Stimulated activated CD8-positive, alpha-beta memory T cell treated with anti-CD3 and anti-CD28 coated beads, Interleukin-12 subunit alpha, Interleukin-12 subunit beta, amount 100 ng/mL, for 1 hour (primary cell): ENCODE measurements at regions not wholly inside any gene's neighbourhood (a gene's known extent, or its start where the extent isn't known, plus 50 kb on each side); places are given as distances from the start of the nearest gene placed in this dataset.

ENCODE experiments used
- DNase-seq: peaks from one replicate; pipeline ENCODE4 v3.0.0-alpha.2; 2020; ENCODE audit warnings: low read depth

- no peak for DNase-seq
These were observed 348.3 kb downstream of the CYRIA start for GRCh38 chr2:16317211-16317830.

GRCh38 chr2:16316456-16317210 lies 349.0 kb downstream of the CYRIA start:
- DNase-seq: no peak

GRCh38 chr2:16315908-16316307 lies 349.7 kb downstream of the CYRIA start:
- no peak for DNase-seq

DNA sequence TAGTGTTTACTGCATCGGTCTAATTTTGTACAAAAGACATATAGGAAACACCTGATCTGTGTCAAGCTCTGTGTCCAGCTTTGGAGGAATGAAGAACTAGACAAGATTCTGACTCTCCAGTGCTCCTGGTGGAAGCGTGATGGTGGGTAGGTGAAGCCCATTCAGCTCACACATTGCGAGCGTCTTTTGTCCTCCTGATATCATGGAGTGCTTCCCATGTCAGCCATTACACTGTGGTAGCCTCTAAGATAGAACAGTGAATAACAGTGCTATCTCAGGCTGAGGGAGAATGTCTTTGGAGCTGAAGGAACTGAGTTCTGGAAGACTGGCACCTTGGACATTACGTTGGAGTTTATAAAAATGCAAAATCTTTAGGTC lies 350.2 kb downstream of the CYRIA start:
- DNase-seq: no peak

- DNase-seq: no peak
These were observed 350.8 kb downstream of the CYRIA start for GRCh38 chr2:16314691-16315457.

DNA sequence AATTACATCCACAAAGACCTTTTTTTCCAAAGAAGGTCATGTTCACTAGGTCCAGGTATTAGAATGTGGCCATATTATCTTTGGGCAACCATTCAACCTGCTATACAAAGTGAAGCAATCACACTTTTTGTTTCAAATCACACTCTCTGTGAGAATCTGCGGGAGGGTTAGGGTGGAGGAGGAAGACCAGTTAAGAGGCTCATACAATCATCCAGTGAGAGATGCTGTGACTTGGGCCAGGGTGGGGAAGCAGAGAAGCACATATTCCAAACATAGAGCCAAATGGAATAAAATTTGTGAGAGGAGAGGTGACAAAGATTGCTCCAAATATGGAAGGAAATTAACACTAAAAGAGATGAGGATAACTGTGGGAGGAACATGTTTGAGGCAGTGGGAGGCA lies 351.6 kb downstream of the CYRIA start:
- no peak for DNase-seq

DNA sequence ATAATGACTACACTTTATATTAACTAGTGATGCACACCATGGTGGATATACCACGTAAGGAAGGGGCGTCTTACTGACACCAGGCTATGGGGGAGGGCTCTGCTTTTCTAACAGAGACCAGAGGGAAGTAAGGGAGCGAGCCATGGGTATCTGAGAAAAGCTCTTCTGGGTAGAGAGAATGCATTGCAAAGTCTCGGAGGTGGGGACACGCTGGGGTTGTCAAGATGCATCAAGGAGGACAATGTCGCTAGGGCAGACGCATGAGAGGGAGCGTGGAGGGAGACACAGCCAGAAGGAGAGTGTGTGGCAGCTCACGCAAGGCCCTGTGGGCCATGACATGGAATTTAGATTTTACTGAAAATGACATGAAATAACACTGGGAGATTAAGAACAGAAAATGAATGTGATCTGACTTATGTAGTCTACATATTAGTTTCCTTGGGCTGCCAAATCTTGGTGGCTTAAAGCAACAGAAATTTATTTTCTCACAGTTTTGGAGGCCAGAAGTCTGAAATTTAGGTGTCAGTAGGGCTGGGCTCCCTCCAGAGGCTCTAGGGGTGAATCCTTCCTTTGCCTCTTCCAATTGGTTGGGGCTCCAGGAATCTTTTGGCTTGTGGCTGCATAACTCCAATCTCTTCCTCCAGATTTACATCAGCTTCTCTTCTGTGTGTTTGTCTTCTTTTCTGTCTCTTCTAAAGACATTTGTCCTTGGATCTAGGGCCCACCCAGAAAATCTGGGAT lies 352.2 kb downstream of the CYRIA start:
- no peak for DNase-seq

GRCh38 chr2:16312771-16313170 lies 352.9 kb downstream of the CYRIA start:
- no peak for DNase-seq

DNA sequence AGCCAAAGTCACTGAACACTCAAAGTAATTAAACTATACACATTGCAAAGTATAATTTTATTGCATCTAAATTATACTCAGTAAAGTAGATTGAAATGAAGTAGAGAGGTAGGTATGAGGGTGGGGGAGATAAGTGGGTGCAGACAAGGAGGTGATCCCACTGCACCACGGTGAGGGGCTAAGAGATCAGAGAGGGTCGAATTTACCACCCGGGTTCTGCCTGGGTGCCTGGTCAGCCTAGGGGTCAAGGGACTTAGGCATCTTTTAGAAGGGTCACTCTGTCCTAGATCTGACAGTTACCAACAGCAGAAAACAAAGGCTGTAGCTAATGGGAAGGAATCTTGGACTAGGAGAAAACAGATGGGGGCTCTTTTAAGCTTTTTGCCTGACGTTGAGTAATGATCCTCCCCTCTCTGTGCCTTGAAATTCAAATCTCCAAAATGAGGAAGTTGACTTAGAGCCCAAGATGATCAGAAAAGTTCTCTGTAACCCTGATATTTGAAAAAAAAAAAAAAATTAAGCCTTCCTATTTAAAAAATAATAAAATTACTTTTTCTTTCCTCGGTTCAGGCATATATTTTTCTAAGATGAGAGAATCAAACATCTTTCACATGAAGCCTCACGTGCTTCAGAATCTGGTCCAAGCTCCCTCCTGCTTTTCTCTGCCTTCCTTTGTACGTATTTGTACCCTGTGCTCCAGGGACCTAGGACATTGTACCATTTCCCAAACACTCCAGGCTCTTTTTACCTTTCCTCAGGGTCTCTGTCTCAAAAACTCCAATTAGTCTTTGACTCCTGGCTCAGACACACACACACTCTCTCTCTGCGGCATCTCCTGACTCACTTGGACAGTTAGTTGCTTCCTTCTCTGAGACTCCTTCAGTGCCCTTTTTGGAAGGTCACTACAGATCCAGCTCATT lies 353.9 kb downstream of the CYRIA start:
- DNase-seq: no peak

- DNase-seq: no peak
These were observed 356.8 kb downstream of the CYRIA start for GRCh38 chr2:16308816-16309215.

GRCh38 chr2:16304876-16305590 lies 360.6 kb downstream of the CYRIA start:
- no peak for DNase-seq

GRCh38 chr2:16303761-16304160 lies 361.9 kb downstream of the CYRIA start:
- DNase-seq: no peak

GRCh38 chr2:16303273-16303577 lies 362.4 kb downstream of the CYRIA start:
- DNase-seq: no peak

DNA sequence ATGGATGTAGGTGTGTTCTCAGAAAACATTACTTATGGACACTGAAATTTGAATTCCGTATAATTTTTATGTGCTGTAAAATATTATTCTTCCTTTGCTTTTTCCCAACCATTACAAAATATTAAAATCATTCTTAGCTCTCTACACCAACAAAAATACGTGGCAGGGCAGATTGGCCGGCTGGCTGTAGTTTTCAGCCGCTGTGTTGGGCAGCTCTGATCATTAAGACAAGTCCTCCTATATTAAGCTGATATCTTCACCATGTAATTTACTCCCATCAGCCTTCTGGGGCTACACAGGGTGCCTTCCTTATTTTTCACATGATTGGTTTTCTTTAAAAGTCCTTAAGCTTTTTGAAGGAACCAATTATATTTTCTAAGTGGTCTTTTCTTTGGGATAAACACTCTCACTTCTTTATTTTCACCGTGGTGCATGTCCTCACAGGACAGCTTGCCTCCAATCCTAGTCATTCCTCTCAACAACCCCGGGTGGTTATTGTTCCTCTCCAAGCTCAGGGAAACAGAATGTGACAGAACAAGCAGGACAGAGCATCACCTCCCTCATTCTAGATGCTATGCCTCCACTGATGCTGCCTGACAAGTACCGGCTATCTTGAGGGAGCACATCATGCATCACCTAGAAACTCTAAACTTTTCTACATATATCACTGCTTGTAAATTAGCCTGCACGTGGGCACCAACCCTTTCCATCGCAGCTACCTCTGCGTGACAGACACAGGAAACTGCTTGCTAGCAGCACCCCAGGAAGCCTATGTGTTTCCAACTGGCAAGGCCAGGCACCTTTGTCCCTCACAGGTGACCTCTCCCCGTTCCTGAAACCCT lies 362.3 kb downstream of the MYCN start:
- no peak for DNase-seq

DNA sequence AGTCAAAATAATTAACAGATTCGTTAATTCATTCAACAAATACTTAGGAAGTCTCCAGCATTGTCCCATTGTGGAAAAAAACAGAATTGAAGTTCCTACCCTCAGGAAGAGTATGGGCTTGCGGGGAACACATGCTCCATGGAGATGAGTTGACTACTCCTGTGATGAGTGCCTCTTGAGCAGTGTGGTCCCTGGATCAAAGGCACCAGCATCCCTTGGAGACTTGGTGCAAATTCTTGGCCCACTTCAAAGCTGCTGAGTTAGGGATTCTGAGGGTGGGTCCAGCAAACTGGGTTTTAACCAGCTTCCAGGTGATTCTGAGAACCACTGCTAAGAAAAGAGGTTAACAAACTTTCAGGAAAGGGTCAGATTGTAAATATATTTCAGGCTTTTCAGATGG lies 361.6 kb downstream of the MYCN start:
- DNase-seq: no peak

DNA sequence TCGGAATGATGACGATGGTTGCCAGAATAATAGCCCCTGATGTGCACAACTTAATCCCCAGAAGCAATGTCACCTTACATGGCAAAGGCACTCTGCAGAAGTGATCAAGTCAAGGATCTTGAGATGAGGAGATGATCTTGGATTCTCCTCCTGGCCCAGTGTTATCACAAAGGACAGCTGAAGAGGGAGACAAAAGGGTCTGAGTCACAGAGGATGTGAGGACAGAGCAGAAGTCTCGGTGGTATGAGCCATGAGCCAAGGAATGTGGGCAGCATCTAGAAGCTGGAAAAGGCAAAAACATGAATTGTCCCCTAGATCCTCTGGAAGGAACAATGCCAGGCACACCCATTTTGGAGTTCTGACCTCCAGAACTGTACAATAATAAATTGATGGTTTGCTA lies 358.5 kb downstream of the MYCN start:
- DNase-seq: no peak

GRCh38 chr2:16296331-16297250 lies 356.2 kb downstream of the MYCN start:
- DNase-seq: no peak

DNA sequence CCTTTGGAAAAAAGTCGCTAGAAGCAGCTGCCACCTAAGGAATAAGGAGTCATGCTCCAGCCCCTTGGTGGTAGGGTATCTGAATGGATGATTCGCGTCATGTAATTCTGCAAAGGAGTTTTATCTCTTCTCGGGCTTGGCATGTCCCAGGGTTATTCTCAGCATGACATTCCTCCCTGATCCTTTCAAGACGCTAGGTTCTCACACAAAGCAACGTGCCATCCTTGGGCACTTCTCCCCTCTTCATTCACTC lies 355.6 kb downstream of the MYCN start:
- DNase-seq: no peak

DNA sequence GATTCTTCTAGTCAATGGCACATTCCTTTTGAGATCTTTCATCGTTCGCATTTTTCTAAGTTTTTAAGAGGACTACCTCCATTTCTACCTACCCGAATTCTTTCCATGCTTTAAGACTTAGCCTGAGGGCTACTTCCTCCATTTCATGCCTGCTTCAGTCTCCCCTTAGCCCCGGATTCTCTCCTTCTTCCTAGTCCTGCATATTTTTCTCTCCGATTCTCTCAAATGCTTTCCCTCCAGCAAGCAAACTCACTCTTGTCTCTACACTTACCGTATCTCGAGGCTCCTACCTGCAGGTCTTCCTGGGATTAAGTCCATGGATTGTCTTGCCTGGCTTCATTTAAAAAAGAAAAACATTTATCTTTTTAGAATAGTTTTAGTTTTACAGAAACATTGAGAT lies 354.4 kb downstream of the MYCN start:
- DNase-seq: no peak
